Activated T-cell treated with anti-CD3 and anti-CD28 coated beads for 24 hours (primary cell): ENCODE measurements at regions not wholly inside any gene's neighbourhood (a gene's known extent, or its start where the extent isn't known, plus 50 kb on each side); places are given as distances from the start of the nearest gene placed in this dataset.

Experiments used
- DNase-seq: peaks from one replicate; pipeline ENCODE4 v3.0.0-alpha.2; 2020; ENCODE audit warnings: low read depth

DNA sequence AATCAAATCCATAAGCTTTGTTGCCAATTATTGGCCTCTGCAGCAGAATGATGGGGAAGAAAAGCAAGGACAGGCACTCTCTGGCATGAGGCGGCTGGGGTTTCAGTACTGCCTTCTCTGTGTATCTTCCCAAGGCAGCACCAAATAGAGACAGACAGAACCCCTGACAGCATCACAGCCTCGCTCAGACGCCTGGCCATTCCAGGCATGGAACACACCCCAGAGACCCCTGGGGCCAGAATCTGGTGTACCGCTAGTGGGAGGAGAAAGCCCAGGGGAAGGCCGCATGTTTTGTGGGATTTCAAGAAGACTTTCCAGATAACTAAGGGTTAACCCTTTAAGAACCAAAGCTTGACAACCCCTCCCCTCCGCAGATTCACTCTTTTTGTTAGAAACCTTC lies 282.1 kb downstream of the EN1 start:
- DNase-seq, result no peak

- DNase-seq, result no peak
Measured at GRCh38 chr2:118562144-118562543, 285.3 kb downstream of the EN1 start.

GRCh38 chr2:118558846-118559245 lies 288.6 kb downstream of the EN1 start:
- no peak for DNase-seq

DNA sequence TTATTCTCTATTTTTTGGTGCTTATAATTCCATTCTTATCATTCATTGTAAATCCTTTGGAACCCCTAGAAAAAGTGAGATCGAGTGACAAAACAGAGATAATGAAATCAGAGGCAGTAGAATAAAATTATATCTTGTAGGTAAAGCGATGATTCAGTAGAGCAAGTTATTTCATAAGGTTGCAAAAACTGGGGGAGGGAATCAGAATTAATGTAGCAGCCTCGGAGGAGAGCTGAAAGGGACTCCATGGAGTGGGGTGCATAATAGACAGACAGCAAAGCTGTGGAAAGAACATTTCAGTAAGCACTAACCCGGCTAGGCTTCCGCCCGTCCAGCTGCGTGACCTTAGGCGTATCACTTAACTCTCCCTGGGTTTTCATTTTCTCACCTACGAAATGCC lies 289.7 kb downstream of the EN1 start:
- DNase-seq, result no peak

- DNase-seq, result no peak
Measured at GRCh38 chr2:118557016-118557415, 290.4 kb downstream of the EN1 start.

DNA sequence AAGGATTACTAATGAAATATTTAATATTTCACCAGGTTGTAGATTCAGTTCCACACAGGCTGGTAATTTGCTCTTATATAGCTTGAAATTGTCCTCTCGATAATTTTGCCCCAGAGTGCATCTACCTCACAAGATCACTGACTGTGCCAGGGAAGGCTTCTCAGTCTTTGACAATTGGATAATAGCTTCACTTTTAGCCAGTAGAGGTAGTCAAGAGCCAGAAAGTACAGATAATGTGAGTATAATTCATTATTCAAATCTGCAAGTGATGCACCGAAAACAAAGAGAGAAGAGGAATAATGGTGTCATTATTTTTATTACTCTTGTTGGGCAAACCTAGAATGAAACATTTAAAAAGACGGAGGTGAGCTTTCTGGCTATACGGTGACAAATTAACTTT lies 292.8 kb downstream of the EN1 start:
- no peak for DNase-seq

DNA sequence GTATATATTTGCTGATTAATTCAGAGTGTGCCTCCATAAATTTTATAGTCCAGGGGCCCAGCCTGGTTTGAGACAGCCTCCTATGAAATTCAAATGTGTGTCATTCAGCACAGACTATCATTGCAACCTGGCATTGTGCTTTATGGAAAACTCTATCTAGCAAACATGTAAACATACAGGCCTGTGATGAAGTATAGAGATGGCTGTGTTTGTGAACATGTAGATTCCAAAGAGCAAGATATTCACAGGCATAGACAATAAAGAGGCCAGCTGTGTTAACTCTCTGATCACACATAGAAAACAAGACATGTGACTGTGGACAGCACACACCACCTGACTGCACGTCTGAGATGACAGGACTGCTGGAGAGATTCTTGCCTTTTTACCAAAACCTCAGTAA lies 297.9 kb downstream of the EN1 start:
- DNase-seq, result no peak

- no peak for DNase-seq
Measured at GRCh38 chr2:118548880-118549488, 298.5 kb downstream of the EN1 start.

DNA sequence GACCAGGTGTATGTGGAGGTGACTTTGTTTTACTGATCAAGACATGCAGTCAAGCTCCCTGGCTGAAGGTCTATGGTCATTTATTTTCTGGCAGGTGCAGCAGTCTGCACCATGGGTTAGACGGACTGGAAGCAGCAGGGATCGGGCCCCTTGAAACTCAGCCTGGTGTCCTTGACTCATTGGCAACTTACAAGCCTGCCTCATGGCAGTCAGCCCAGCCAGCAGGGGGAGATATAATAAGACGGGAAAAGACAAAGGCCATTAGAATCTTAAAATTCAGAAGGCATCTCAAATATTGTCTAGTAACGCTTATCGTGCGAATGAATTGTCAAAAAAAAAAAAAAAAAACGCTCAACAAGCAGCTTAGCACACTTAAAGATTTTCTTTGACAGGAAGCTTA lies 308.2 kb downstream of the EN1 start:
- no peak for DNase-seq

DNA sequence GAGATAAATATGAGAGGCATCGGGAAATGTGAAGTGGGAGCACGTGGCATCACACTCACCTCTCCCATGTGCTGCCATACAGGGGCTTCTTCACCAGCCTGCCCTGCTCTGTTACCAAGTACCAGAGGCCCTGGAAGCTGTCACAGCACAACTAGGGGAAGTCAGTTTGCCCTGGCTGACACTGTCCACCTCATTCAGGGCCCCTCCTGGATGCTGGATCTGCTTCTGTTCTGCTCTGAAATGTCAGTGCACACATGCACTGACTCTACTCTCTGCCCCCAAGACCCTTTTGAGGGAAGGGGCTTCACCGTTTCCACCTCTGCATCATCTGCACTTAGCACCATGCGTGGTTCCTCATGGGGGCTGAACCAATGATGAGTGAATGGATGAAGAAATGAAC lies 311.1 kb downstream of the EN1 start:
- DNase-seq, result no peak

- no peak for DNase-seq
Measured at GRCh38 chr2:118535818-118536212, 311.6 kb downstream of the EN1 start.

- no peak for DNase-seq
Measured at GRCh38 chr2:118535171-118535817, 312.2 kb downstream of the EN1 start.

GRCh38 chr2:118530976-118531375 lies 316.5 kb downstream of the EN1 start:
- DNase-seq, result no peak

DNA sequence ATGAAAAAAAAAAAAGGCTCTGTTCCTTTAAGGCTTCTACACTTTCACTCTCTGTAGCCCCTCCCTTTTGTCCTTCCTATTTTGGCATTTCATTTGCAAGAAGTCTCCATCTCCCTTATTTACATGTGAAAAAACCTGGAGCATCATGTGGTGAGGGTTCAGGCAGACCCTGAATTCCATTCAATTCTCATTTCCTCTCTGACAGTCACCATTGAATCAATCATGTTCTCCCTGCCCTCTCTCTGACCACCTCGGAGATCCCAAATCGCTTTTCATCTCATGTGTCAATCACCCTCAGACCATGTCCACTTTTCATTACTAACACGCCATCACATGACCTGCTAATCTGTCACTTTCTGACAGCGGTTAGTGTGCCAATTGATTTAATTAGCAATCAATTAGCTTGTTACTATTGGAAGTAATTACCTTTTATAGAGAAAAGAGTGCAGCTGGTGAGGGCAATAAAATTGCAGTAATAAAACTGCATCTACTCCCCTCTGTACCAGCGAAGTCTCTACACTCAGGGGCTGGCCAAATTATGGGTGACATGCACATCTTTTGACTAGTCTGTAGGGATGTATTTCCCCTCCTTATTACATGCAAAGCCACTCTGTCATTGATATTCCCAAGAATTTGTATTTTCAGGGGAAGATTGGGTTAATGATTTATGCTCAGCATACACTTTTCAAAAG lies 317.4 kb downstream of the EN1 start:
- no peak for DNase-seq

DNA sequence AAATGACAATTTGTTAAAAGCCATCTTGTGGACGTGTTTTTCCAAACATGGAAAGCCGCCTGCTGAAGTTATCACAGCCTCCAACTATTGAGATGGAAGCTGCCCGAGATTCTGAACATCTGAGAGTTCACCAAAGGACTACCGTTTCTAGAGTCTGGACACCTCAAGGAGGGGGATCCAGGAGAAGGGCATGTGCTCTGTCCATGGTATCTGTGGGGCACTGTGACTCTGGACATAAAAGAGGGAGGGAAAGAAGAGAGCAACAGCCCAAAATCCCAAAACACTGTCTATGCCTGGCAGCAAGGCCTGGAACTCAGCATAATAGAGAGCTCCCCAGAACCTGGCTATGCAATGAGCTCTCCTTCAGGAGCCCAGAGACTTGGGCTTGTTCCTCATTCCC lies 319.9 kb downstream of the EN1 start:
- DNase-seq, result no peak

GRCh38 chr2:118525346-118525745 lies 322.1 kb downstream of the EN1 start:
- DNase-seq, result no peak

- no peak for DNase-seq
Measured at GRCh38 chr2:118524911-118525310, 322.5 kb downstream of the EN1 start.

DNA sequence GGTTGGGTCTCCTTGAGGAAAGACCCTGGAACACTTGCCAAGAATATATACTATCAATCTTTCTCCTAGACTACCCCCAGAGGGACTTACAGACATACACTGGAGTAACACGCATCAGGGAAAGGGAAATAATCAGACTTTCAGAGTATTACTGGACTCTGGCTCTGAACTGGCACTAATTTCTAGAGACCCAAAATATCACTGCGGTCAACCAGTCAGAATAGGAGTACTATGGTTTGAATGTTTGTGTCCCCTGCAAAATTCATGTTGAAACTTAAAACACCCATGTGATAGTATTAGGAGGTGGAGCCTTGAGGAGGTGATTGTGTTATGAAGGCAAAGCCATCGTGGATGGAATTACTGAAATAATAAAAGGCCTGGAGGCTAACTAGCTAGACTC lies 323.7 kb downstream of the EN1 start:
- no peak for DNase-seq

- no peak for DNase-seq
Measured at GRCh38 chr2:118521960-118522359, 325.5 kb downstream of the EN1 start.

GRCh38 chr2:118521272-118521671 lies 326.2 kb downstream of the EN1 start:
- no peak for DNase-seq

DNA sequence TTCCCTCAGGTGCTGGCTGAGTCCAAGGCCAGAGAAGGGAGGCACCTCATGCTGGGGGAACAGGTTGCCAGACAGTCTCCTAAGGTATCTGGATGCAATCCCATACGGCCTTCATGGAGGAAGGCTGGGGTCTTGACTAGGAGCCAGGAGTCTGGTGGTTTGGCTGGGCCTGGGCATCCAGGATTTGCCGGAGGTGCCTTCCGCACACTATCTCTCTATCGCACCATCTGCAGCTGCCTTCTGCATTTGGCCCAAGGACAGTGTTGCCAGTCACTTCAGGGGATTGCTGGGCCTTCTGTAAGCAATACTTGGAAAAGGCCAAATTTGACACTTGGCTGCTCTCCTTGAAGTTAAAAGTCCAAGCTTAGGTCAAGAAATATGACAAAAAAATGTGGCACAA lies 327.2 kb downstream of the EN1 start:
- DNase-seq, result no peak

GRCh38 chr2:118519511-118519910 lies 327.9 kb downstream of the EN1 start:
- no peak for DNase-seq

DNA sequence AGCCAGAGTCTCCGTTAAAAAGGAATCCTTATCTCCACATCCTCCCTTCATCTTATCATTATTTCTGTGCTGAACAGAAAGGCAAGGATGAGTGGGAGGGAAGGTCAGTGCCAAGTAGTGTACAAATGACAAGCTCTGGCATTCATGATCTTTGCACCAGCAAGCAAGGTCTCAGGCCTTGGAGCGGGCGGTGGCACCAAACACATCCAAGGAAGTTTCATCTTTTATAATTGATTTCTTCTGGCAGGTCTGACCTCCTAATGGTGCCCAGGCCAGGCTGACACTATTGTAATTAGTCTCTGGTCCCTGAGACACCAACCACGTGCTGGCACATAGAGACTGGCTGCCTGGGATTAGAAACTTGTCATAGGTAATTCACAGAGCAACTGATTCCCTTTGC lies 336.6 kb downstream of the EN1 start:
- no peak for DNase-seq
